CD4-positive, alpha-beta T cell treated with Interleukin-15 for 1 hour (primary cell): ENCODE measurements at regions not wholly inside any gene's neighbourhood (a gene's known extent, or its start where the extent isn't known, plus 50 kb on each side); places are given as distances from the start of the nearest gene placed in this dataset.

Experiments
- DNase-seq: peaks from one replicate; pipeline ENCODE4 v3.0.0-alpha.2; 2020

GRCh38 chr5:40384782-40385390 is 294.8 kb upstream of the PTGER4 start:
- DNase-seq: no peak

DNA sequence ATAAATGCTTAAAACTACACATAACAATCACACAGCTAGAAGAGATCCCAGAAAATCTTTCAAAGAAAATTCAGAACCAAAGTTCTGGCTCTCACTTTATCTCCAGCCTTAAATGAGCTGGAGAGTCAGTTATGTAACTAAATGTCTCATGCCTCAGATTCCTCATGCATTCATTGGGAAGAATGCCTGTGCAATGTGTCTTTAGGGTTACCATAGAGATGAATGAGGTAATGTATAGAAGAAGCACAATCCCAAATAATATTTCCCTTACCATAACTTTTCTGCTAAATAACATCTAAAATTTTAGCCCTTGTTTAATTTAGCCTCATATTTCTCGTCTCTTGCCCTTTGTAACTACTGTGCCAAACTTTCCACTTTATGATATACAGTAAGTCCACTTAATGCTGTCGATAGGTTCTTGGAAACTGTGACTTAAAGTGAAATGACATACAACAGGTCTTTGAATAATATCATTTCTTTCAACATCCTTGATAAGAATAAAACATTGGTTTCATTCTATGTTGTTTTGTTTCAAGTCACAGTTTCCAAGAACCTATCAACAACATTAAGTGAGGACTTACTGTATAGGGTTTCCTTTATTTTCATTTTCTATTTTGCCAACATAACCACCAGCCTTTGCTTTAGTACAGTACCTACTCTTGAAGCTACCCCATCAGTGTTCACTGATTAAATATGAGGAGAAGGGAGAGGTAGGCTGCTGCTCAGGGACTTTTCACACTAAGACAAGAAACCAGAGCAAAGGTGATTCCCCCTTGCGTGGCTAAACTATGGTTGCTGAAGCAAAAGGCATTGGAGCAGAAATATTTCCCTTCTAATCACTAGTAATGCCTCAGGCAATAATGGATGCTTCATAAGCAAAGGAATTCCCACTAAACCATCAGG is 295.7 kb upstream of the PTGER4 start:
- no peak for DNase-seq

- no peak for DNase-seq
Observed at GRCh38 chr5:40381676-40382363, 297.9 kb upstream of the PTGER4 start.

- DNase-seq: no peak
Observed at GRCh38 chr5:40381016-40381415, 298.7 kb upstream of the PTGER4 start.

GRCh38 chr5:40378396-40379177 is 301.1 kb upstream of the PTGER4 start:
- DNase-seq: no peak

DNA sequence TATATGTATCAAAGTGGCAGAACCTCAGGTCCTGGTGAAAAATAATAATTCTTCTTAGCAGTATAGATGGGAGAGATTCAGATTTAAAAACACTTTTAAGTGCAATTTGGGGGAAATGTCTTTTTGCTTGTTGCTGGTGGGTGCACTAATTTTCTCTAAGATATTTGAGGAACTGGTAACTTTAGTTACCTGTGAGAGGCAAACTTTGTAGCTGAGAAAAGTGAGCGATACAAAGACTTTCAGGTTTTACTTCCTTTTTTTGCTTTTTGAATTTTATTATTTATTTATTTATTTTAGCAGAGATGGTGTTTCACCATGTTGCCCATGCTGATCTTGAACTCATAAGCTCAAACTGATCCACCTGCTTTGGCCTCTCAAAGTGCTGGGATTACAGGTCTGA is 303.1 kb upstream of the PTGER4 start:
- no peak for DNase-seq

DNA sequence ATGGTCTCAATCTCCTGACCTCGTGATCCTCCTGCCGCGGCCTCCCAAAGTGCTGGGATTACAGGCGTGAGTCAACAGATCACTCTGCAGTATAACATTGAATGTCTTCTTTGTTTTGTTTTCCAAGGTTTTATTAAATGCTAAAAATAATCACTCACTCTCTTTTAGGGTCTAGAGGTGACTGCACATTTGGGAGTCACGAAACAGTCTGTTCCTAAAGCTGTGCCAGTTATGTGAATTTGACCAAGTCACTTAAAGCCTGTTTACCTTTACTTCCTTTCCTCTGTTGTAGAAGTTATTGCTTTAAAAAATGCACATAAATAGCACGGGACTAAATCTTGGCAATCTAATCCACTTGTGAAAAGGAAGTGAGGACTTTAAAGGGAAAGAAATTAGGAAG is 304.9 kb upstream of the PTGER4 start:
- DNase-seq: no peak

DNA sequence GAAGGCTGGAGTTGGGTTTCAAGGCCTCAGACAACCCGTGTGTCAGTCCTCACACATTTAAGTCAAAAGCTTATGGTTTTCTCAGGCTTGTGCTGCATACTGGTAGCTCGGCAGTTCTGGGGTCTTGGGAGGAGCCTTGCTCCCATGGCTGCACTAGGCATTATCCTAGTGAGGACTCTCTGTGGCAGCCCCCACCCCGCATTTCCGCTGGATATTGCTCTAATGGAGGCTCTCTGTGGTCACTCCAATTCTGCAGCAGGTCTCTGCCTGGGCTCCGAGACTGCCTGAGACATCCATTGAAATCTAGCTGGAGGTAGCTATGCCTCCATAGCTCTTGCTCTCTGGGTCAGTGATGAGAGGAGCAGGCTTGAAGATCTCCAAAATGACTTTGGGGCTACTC is 311.5 kb upstream of the PTGER4 start:
- DNase-seq: no peak

- DNase-seq: no peak
Observed at GRCh38 chr5:40367255-40367654, 312.5 kb upstream of the PTGER4 start.

DNA sequence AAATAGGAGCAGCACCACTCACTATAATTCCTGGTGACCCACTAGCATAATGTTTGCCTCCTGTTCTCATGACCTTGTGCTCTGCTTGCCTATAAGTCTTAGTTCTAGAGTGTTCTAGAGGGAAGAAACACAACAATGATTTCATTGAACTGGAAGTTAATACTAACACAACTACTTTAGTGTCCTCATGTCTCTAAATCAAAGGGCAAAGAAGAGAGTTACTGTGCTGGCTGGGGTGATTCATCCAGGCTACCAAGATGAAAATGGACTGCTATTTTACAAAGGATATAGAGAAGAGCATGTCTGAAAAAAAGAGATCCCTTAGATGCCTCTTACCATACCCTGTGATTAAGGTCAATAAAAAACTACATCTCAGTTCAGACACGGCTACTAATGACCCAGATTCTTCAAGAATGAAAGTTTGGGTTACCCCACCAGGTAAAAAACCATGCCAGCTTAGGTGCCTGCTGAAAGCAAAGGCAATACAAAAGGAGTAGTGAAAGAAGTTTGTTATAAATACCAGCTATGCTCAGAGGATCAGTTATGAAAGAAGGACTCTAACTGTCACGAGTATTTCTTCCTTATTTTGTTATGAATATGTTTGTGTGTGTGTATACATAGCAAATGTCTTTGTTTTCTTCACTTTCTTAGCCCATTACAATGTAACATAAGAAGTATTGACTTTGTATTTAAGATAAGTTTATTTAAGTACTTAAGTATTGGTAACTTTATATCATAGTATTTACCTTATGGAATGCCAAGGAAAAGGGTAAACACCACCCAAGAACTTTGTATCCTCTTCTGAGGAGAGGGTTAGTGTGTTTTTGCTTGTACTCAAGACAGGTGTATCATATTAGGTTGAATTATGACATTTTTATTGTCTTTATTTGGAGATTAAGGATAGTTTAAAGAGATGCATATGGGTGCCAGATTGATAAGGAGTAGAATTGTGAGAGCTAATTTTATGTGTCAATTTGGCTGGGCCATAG is 314.1 kb upstream of the PTGER4 start:
- DNase-seq: no peak

- no peak for DNase-seq
Observed at GRCh38 chr5:40364441-40364840, 315.3 kb upstream of the PTGER4 start.

- no peak for DNase-seq
Observed at GRCh38 chr5:40361378-40361777, 318.3 kb upstream of the PTGER4 start.

GRCh38 chr5:40360685-40361084 is 319.0 kb upstream of the PTGER4 start:
- no peak for DNase-seq

DNA sequence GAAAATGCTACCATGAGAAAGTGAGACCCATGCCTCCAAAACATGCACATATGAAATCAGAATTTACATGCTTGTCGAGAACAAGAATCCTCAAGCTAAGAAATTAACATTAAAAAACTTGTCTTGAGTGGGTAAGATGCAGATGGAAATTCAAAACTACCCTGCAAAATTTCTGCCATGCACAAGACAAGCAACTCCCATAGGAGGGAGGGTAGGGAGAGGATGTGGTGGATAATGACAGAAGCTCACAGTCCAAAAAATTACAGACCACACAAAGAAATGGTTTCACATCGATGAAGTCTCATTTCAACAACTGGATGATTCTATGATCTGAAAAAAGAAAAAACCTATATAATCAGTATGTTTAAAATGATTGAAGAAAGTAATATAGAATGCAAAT is 319.9 kb upstream of the PTGER4 start:
- DNase-seq: no peak

- no peak for DNase-seq
Observed at GRCh38 chr5:40359093-40359492, 320.6 kb upstream of the PTGER4 start.

- no peak for DNase-seq
Observed at GRCh38 chr5:40356248-40356647, 323.5 kb upstream of the PTGER4 start.

DNA sequence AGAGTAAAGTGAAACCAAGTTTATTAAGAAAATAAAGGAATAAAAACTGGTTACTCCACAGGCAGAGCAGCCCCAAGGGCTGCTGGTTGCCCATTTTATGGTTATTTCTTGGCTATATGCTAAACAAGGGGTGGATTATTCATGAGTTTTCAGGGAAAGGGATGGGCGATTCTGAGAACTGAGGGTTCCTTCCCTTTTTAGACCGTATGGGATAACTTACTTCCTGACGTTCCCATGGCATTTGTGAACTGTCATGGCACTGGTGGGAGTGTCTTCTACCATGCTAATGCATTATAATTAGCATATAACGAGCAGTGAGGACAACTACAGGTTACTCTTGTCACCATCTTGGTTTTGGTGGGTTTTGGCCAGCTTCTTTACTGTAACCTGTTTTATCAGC is 323.9 kb upstream of the PTGER4 start:
- no peak for DNase-seq

- no peak for DNase-seq
Observed at GRCh38 chr5:40355181-40355580, 324.5 kb upstream of the PTGER4 start.

DNA sequence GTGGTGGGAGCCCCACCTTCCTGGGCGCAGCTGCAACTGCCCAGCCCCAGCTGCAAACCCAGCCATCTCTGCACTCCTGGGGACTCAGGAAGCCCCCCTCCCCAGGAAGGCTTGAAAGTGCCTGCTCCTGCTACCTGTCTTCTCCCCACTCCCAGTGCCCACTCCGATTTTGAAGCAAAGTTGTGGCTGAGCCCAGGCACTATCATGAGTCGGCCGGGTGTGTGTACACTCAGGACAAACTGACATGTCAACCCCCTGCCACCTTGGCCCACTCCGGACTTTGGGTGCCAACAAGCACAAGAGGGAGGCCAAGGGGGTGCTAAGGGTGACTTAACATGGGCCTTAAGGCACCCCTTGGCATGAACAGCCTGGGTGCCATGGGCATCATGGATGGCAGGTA is 325.5 kb upstream of the PTGER4 start:
- no peak for DNase-seq

DNA sequence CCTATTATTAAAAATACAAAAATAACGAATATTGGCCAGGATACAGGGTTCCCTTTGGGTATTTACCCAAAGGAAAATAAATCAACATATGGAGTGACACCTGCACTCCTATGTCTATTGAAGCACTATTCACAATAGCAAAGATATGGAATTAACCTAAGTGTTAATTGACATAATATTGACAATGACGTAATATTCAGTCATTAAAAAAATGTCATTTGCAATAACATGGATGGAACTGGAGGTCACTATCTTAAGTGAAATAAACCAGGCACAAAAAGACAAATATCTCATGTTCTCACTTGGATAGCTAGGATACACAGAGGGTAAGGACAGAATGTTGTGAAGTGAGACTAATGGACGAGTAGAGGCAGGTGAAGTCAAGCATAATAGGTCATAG is 326.3 kb upstream of the PTGER4 start:
- DNase-seq: no peak

- no peak for DNase-seq
Observed at GRCh38 chr5:40347981-40348725, 331.6 kb upstream of the PTGER4 start.
